HG03575 (cell line): ENCODE measurements at regions not wholly inside any gene's neighbourhood (a gene's known extent, or its start where the extent isn't known, plus 50 kb on each side); places are given as distances from the start of the nearest gene placed in this dataset.

ENCODE experiments used
- ATAC-seq: cut with Tn5 transposase; IDR thresholded peaks from one replicate; pipeline ENCODE4 v1.9.1; 2021; ENCODE audit not compliant: unreplicated experiment, insufficient number of reproducible peaks, low FRiP score; ENCODE audit errors: extremely low read depth

DNA sequence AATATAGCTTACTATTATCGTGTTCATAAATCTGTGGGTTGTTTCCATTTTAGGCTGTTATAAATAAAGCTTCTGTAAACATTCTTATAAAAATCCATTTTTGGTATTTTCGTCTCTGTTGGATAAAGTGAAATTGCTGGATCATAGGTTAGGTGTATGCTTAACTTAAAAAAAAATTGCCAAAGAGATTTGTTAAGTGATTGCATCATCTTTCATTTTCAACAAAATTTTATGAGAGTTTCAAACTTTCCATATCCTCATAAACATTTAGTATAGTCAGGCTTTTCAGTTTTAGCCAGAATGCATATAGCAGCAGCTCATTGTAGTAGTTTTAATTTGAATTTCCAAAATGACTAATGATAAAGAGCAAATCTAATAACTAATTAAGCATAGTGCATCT lies 146.7 kb upstream of the CNTN5 start:
- no peak for ATAC-seq

DNA sequence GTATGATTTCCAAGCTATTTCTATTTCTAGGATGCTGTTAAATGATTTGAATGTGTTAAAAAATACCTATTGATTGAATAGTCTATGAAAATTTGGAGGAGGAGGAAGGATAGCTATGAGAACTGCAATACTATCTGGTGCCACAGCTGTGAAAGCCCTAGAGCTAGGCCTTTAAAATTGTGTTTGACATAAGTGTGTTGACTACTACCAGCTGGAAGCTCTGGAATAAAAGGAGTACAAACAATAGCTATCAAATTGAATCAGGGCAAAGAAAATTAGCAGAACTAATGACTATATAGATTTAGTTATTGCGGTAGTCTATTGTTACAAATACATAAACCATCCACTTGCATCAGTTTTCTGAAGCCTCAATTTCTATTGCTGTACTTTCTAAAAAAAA lies 124.8 kb upstream of the CNTN5 start:
- no peak for ATAC-seq

DNA sequence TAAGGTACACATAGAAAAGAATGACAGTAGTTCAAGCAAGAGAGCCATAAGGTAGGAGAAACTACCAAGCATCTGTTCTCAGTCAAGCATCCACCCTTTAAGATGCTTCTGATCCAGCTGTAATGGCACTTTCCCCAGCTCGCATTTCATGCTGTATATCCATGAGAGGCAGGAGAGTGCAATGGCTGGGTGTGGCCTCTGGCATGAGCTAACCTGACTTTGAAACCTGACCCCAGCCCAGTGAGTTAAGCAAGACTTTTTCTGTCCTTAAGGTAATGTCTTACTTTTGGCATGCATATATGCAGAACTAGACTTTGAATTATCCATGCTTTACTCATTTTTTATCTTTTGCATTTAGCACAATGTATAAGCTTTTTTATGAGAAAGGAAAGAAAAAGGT lies 79.8 kb upstream of the CNTN5 start:
- no peak for ATAC-seq

GRCh38 chr11:98944461-98944860 lies 76.3 kb upstream of the CNTN5 start:
- ATAC-seq = no peak

- no peak for ATAC-seq
These were observed 68.6 kb upstream of the CNTN5 start for GRCh38 chr11:98952107-98952506.

GRCh38 chr11:98955551-98955950 lies 65.2 kb upstream of the CNTN5 start:
- ATAC-seq = no peak

DNA sequence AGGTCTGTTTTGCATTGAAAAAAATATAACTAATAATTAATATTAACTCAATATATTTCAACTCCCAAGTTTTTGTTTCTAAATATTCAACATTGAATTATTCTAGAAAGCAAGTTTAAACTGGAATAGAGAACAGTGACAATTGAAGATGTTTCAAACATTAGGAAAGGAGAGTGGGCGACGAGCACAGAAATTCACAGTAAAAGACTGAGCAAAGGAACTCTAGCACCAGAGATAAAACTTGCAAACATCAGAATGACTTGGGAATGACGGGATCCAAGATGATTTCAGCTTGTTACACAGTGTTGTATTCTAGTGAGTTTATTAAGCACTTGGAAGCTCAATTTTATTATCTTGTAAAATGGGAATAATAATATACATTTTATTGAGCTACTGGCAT lies 56.6 kb upstream of the CNTN5 start:
- no peak for ATAC-seq

- no peak for ATAC-seq
These were observed 55.4 kb upstream of the CNTN5 start for GRCh38 chr11:98965358-98965757.

DNA sequence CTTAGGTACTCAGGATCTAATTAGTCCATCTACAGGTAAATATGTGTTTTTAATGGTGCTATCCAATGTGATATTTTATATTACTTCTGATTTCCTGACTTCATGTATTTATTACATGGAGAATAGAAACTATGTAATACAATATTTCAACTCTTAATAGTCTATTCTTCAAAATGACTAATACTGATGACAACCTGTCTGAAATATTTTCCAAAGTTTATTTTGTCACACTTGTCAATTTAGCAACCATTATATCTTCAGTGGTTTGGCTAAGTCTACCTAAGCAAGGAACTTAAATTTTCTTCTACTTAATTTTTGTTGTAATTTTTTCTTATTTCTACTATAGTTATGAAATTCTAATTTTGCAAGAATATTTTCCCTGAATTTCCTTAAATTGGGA lies 55.0 kb upstream of the CNTN5 start:
- no peak for ATAC-seq

- no peak for ATAC-seq
These were observed 53.7 kb upstream of the CNTN5 start for GRCh38 chr11:98967005-98967404.
